WTC11 (cell line): ENCODE measurements at regions not wholly inside any gene's neighbourhood (a gene's known extent, or its start where the extent isn't known, plus 50 kb on each side); places are given as distances from the start of the nearest gene placed in this dataset.

ENCODE experiments used
- ATAC-seq: fragments of 200-7000 bp; cut with Tn5 transposase; 2 replicates; pipeline ENCODE4 v1.10.0; 2021; ENCODE audit warnings: mild to moderate bottlenecking, moderate library complexity
- CTCF ChIA-PET: fragments of 300-600 bp; sonication (Branson Sonifier 250); formaldehyde crosslinking; loops from one replicate; lab custom pipeline; 2021; ENCODE audit warnings: antibody characterized with exemption; lab: Charles Lee
- POLR2A ChIA-PET: fragments of 350-600 bp; sonication (Branson Sonifier 250); formaldehyde crosslinking; loops from one replicate; lab custom pipeline; 2021; ENCODE audit warnings: antibody characterized with exemption; lab: Charles Lee
- DNase-seq: peaks from one replicate; pipeline ENCODE4 v3.0.0; 2021; ENCODE audit warnings: low spot score
- H3K27ac Mint-ChIP-seq: 2 replicates; pipeline ENCODE4 v1.8.0; 2021; ENCODE audit warnings: mixed read lengths
- H3K27me3 Mint-ChIP-seq: 2 replicates; pipeline ENCODE4 v1.8.0; 2021; ENCODE audit warnings: low read depth, mild to moderate bottlenecking, moderate library complexity, mixed read lengths
- H3K36me3 Mint-ChIP-seq: 2 replicates; pipeline ENCODE4 v1.8.0; 2021; ENCODE audit warnings: mixed read lengths
- H3K4me1 Mint-ChIP-seq: 2 replicates; pipeline ENCODE4 v1.8.0; 2022; ENCODE audit warnings: mixed read lengths
- H3K4me3 Mint-ChIP-seq: 2 replicates; pipeline ENCODE4 v1.8.0; 2021; ENCODE audit warnings: mild to moderate bottlenecking, moderate library complexity, mixed read lengths
- H3K9me3 Mint-ChIP-seq: 2 replicates; pipeline ENCODE4 v1.8.0; 2021; ENCODE audit warnings: mixed read lengths
- AR ChIP-seq: fragments of 250-450 bp; sonication (Bioruptor Pico); IDR thresholded peaks from 2 replicates; pipeline ENCODE4 v1.9.0; 2021; ENCODE audit warnings: mild to moderate bottlenecking
- ATF1 ChIP-seq: sonication (generic); formaldehyde crosslinking; IDR thresholded peaks from 2 replicates; pipeline ENCODE4 v1.8.1; 2023; ENCODE audit warnings: mild to moderate bottlenecking, moderate library complexity, missing genetic modification reagents
- ELF4 ChIP-seq: sonication (generic); formaldehyde crosslinking; IDR thresholded peaks from 2 replicates; pipeline ENCODE4 v1.8.1; 2022; ENCODE audit warnings: low read depth, mild to moderate bottlenecking, moderate library complexity, missing genetic modification reagents
- GTF2I ChIP-seq: fragments of 250-450 bp; sonication (Bioruptor Pico); conservative IDR thresholded peaks from 2 replicates; pipeline ENCODE4 v1.4.0; 2021; ENCODE audit warnings: mild to moderate bottlenecking
- IRF1 ChIP-seq: sonication (generic); formaldehyde crosslinking; IDR thresholded peaks from 2 replicates; pipeline ENCODE4 v1.8.0; 2023; ENCODE audit warnings: missing genetic modification reagents
- OVOL2 ChIP-seq: fragments of 250-450 bp; sonication (Bioruptor Pico); IDR thresholded peaks from 2 replicates; pipeline ENCODE4 v1.9.0; 2021; ENCODE audit warnings: mild to moderate bottlenecking, borderline replicate concordance
- RORB ChIP-seq: fragments of 250-450 bp; sonication (Bioruptor Pico); IDR thresholded peaks from 2 replicates; pipeline ENCODE4 v1.9.0; 2021; ENCODE audit warnings: mild to moderate bottlenecking
- SMAD3 ChIP-seq: sonication (generic); formaldehyde crosslinking; IDR thresholded peaks from 2 replicates; pipeline ENCODE4 v1.8.0; 2022; ENCODE audit warnings: missing genetic modification reagents, mild to moderate bottlenecking, borderline replicate concordance
- TEAD4 ChIP-seq: sonication (generic); formaldehyde crosslinking; IDR thresholded peaks from 2 replicates; pipeline ENCODE4 v1.8.0; 2022; ENCODE audit warnings: mild to moderate bottlenecking, missing genetic modification reagents
- TP53 ChIP-seq: sonication (generic); formaldehyde crosslinking; IDR thresholded peaks from 2 replicates; pipeline ENCODE4 v1.8.1; 2023; ENCODE audit warnings: mild to moderate bottlenecking, missing genetic modification reagents
- ZMAT4 ChIP-seq: fragments of 250-450 bp; sonication (Bioruptor Pico); IDR thresholded peaks from 2 replicates; pipeline ENCODE4 v1.9.0; 2021; ENCODE audit warnings: mild to moderate bottlenecking
- ZNF121 ChIP-seq: sonication (generic); formaldehyde crosslinking; IDR thresholded peaks from 2 replicates; pipeline ENCODE4 v1.8.0; 2023; ENCODE audit warnings: missing genetic modification reagents
- ZNF138 ChIP-seq: sonication (generic); formaldehyde crosslinking; conservative IDR thresholded peaks from 2 replicates; pipeline ENCODE4 v1.8.1; 2022; ENCODE audit warnings: mild to moderate bottlenecking, moderate library complexity, missing genetic modification reagents
- ZNF281 ChIP-seq: sonication (generic); formaldehyde crosslinking; IDR thresholded peaks from 2 replicates; pipeline ENCODE4 v1.8.0; 2023; ENCODE audit warnings: mild to moderate bottlenecking, missing genetic modification reagents
- ZSCAN18 ChIP-seq: fragments of 250-450 bp; sonication (Bioruptor Pico); IDR thresholded peaks from 2 replicates; pipeline ENCODE4 v2.1.2; 2022; ENCODE audit warnings: mild to moderate bottlenecking, moderate library complexity
- TF ChIP-seq, protein P1 (sequence below): sonication (generic); formaldehyde crosslinking; IDR thresholded peaks from 2 replicates; pipeline ENCODE4 v1.8.1; 2023; ENCODE audit warnings: mild to moderate bottlenecking, moderate library complexity, missing genetic modification reagents
- TF ChIP-seq, protein P2 (sequence below): sonication (generic); formaldehyde crosslinking; IDR thresholded peaks from 2 replicates; pipeline ENCODE4 v1.8.1; 2023; ENCODE audit warnings: mild to moderate bottlenecking, missing genetic modification reagents
- TF ChIP-seq, protein P3 (sequence below): sonication (generic); formaldehyde crosslinking; IDR thresholded peaks from 2 replicates; pipeline ENCODE4 v1.8.1; 2023; ENCODE audit warnings: mild to moderate bottlenecking, missing genetic modification reagents, moderate library complexity

- CTCF ChIA-PET = interaction anchor here (1.2 kb wide), 1 partner anchor 176 kb away, joined by 3 read pairs; no protein-coding TSS in a partner anchor
- no peaks in the 10 kb centered on the region for H3K36me3 Mint-ChIP-seq
- TF ChIP-seq ZNF281 (CRISPR knock-in tag) (no peak), ELF4 (no peak), SMAD3 (CRISPR knock-in tag) (no peak), RORB (CRISPR knock-in tag) (no peak), TEAD4 (CRISPR knock-in tag) (no peak), TP53 (CRISPR knock-in tag) (no peak), IRF1 (CRISPR knock-in tag) (no peak), ZMAT4 (CRISPR knock-in tag) (no peak)
- TF ChIP-seq, protein P1, sequence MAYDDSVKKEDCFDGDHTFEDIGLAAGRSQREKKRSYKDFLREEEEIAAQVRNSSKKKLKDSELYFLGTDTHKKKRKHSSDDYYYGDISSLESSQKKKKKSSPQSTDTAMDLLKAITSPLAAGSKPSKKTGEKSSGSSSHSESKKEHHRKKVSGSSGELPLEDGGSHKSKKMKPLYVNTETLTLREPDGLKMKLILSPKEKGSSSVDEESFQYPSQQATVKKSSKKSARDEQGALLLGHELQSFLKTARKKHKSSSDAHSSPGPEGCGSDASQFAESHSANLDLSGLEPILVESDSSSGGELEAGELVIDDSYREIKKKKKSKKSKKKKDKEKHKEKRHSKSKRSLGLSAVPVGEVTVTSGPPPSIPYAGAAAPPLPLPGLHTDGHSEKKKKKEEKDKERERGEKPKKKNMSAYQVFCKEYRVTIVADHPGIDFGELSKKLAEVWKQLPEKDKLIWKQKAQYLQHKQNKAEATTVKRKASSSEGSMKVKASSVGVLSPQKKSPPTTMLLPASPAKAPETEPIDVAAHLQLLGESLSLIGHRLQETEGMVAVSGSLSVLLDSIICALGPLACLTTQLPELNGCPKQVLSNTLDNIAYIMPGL (CRISPR knock-in tag) = no peak
- TF ChIP-seq, protein P2, sequence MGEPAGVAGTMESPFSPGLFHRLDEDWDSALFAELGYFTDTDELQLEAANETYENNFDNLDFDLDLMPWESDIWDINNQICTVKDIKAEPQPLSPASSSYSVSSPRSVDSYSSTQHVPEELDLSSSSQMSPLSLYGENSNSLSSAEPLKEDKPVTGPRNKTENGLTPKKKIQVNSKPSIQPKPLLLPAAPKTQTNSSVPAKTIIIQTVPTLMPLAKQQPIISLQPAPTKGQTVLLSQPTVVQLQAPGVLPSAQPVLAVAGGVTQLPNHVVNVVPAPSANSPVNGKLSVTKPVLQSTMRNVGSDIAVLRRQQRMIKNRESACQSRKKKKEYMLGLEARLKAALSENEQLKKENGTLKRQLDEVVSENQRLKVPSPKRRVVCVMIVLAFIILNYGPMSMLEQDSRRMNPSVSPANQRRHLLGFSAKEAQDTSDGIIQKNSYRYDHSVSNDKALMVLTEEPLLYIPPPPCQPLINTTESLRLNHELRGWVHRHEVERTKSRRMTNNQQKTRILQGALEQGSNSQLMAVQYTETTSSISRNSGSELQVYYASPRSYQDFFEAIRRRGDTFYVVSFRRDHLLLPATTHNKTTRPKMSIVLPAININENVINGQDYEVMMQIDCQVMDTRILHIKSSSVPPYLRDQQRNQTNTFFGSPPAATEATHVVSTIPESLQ (CRISPR knock-in tag) = no peak
- H3K9me3 Mint-ChIP-seq = no peaks in the 10 kb centered on the region
- H3K4me1 Mint-ChIP-seq = no peaks in the 10 kb centered on the region
- no peak overlapping the region for H3K4me3 Mint-ChIP-seq
- H3K27ac Mint-ChIP-seq = no peak overlapping the region
- DNase-seq = no peak
- POLR2A ChIA-PET = no interaction called here
- no peak for ATAC-seq
- no peaks in the 10 kb centered on the region for H3K27me3 Mint-ChIP-seq
Measured at GRCh38 chr1:170864876-170865538, 70.3 kb upstream of the MROH9 start.

DNA sequence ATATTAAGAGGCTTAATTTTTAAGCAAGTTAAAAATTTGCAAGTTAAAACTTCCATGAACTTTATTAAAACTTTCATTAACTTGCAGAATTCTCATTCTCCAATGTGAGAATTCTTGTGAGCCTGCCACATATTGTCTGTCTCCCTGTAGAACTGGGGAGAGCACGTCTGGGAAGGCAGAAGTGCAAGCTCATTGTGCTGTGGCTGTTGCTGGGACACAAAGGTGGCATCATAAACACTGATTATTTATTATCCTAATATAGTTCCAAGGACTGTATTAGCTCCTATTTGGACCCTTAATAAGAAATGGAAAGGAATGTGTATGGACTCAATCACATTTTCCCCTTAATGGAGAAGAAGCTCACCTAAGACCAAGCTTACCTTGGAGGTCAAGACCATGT is 68.7 kb upstream of the MROH9 start:
- no peaks in the 10 kb centered on the region for H3K27me3 Mint-ChIP-seq
- H3K9me3 Mint-ChIP-seq = no peaks in the 10 kb centered on the region
- ATAC-seq (no peak), DNase-seq (no peak)
- H3K4me1 Mint-ChIP-seq = no peaks in the 10 kb centered on the region
- ChIA-PET CTCF (interaction anchor here (1.4 kb wide), 1 partner anchor 63 kb away, joined by 3 read pairs; no protein-coding TSS in a partner anchor), POLR2A (no interaction called here)
- no peak overlapping the region for H3K4me3 Mint-ChIP-seq
- H3K36me3 Mint-ChIP-seq = no peaks in the 10 kb centered on the region
- H3K27ac Mint-ChIP-seq = no peak overlapping the region
- TF ChIP-seq, protein P3, sequence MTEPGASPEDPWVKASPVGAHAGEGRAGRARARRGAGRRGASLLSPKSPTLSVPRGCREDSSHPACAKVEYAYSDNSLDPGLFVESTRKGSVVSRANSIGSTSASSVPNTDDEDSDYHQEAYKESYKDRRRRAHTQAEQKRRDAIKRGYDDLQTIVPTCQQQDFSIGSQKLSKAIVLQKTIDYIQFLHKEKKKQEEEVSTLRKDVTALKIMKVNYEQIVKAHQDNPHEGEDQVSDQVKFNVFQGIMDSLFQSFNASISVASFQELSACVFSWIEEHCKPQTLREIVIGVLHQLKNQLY = no peak
- TF ChIP-seq AR (CRISPR knock-in tag) (no peak), ZSCAN18 (CRISPR knock-in tag) (no peak), OVOL2 (CRISPR knock-in tag) (no peak), ELF4 (no peak), ZNF138 (no peak), ZNF121 (CRISPR knock-in tag) (no peak), ATF1 (CRISPR knock-in tag) (no peak), GTF2I (CRISPR knock-in tag) (no peak)
